IPS-18a (cell line): ENCODE measurements at regions not wholly inside any gene's neighbourhood (a gene's known extent, or its start where the extent isn't known, plus 50 kb on each side); places are given as distances from the start of the nearest gene placed in this dataset.

ENCODE experiments used
- H3K27ac ChIP-seq: one replicate; pipeline ENCODE4 v1.5.1; 2013; ENCODE audit warnings: low read length
- H3K27me3 ChIP-seq: one replicate; pipeline ENCODE4 v1.6.1; 2013; ENCODE audit warnings: mild to moderate bottlenecking, low read length; ENCODE audit not compliant: control insufficient read depth, insufficient read depth
- H3K36me3 ChIP-seq: one replicate; pipeline ENCODE4 v1.6.1; 2013; ENCODE audit warnings: low read depth, low read length; ENCODE audit not compliant: control insufficient read depth
- H3K4me1 ChIP-seq: one replicate; pipeline ENCODE4 v1.6.1; 2013; ENCODE audit warnings: low read depth, low read length; ENCODE audit not compliant: control insufficient read depth
- H3K4me3 ChIP-seq: one replicate; pipeline ENCODE4 v1.5.1; 2013; ENCODE audit warnings: low read length
- H3K9ac ChIP-seq: one replicate; pipeline ENCODE4 v1.6.1; 2013; ENCODE audit warnings: mild to moderate bottlenecking, low read length, moderate library complexity
- H3K9me3 ChIP-seq: one replicate; pipeline ENCODE4 v1.6.1; 2013; ENCODE audit warnings: low read depth, low read length; ENCODE audit not compliant: control insufficient read depth

DNA sequence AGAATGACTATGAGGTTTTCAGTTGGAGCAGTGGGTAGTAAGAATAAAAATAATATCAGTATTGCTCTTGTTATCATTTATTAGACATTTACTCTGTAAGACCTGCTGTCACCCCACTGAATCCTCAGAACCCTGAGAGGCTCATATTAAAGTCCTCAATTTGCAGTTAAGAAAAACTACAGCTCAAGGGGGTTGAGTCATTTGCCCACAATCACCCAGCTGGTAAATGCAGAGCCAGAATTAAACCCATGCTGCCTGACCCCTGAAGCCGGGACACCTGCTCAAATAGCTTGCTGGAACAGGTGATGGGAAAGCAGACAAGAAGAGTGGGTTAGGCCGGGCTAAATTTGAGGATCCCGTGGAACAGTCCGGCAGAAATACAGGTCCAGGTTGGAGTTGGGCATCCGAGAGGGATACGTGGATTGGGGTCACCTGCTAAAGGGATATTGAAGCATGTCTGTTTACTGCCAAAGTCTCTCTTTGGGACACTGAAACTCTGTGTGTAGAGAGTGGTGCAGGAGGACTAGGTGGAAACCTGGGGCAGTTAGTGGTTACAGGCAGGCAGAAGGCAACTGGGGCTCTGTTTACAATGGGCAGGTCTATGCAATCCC lies 344.1 kb downstream of the CDC5L start:
- no peaks in the 10 kb centered on the region for H3K9me3 ChIP-seq

GRCh38 chr6:44732243-44732642 lies 344.7 kb downstream of the CDC5L start:
- Histone ChIP-seq H3K4me3 (no peak overlapping the region), H3K27ac (no peak overlapping the region), H3K4me1 (no peaks in the 10 kb centered on the region), H3K36me3 (no peaks in the 10 kb centered on the region), H3K9ac (no peak overlapping the region), H3K9me3 (no peaks in the 10 kb centered on the region), H3K27me3 (no peaks in the 10 kb centered on the region)

More for the DNA sequence above, 344.1 kb downstream of the CDC5L start:
- Histone ChIP-seq H3K36me3 (no peaks in the 10 kb centered on the region), H3K9ac (no peak overlapping the region), H3K4me1 (no peaks in the 10 kb centered on the region), H3K27ac (no peak overlapping the region), H3K4me3 (no peak overlapping the region), H3K27me3 (no peaks in the 10 kb centered on the region)

GRCh38 chr6:44733126-44733525 lies 345.6 kb downstream of the CDC5L start:
- H3K9me3 ChIP-seq = no peaks in the 10 kb centered on the region
- H3K27ac ChIP-seq = no peak overlapping the region
- no peaks in the 10 kb centered on the region for H3K36me3 ChIP-seq
- H3K9ac ChIP-seq = no peak overlapping the region
- H3K27me3 ChIP-seq = no peaks in the 10 kb centered on the region
- no peaks in the 10 kb centered on the region for H3K4me1 ChIP-seq
- no peak overlapping the region for H3K4me3 ChIP-seq

GRCh38 chr6:44733868-44734267 lies 346.4 kb downstream of the CDC5L start:
- Histone ChIP-seq H3K9ac (no peak overlapping the region), H3K27ac (no peak overlapping the region), H3K9me3 (no peaks in the 10 kb centered on the region), H3K36me3 (no peaks in the 10 kb centered on the region), H3K27me3 (no peaks in the 10 kb centered on the region), H3K4me1 (peaks cover 5% of the 10 kb centered on the region), H3K4me3 (no peak overlapping the region)

DNA sequence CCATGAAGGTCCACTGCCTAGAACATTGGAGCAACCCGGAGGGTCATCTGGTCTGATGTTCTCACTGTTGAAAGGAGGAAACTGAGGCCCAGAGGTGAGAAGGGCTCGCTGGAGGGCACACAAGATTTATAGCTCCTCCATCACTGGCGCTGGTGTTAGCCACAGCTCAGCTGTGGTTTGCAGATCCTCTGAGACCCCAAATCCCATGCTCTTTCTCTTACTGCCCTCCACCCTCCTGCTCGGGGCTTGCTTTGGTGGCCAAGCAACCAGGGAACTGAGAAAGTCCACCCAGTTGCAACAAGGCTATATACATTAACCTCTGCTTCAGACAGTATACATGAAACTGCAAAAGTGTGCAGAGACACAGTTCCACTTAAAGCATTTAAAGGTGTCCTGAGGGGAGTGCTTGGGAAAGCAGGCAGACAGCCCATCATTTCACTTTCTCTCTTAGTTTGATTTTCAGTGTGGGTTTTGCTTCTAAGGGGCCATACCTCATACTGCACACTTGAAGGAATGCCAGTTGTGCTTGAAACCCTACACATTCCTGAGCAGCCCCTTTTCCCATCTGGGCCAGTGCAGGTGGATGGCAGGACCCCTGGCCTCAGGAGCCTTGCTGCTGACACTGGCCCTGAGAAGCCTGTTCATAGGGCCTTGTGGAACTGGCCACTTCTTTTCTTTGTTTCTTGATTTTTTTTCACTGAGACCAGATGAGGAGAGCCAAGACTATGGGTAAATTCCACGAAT lies 347.6 kb downstream of the CDC5L start:
- no peak overlapping the region for H3K4me3 ChIP-seq
- no peak overlapping the region for H3K9ac ChIP-seq
- no peaks in the 10 kb centered on the region for H3K27me3 ChIP-seq
- no peaks in the 10 kb centered on the region for H3K9me3 ChIP-seq
- H3K36me3 ChIP-seq = no peaks in the 10 kb centered on the region
- H3K4me1 ChIP-seq = peaks cover 8% of the 10 kb centered on the region
- no peak overlapping the region for H3K27ac ChIP-seq

GRCh38 chr6:44735630-44735963 lies 348.1 kb downstream of the CDC5L start:
- Histone ChIP-seq H3K36me3 (no peaks in the 10 kb centered on the region), H3K9me3 (no peaks in the 10 kb centered on the region), H3K4me3 (no peak overlapping the region), H3K27ac (no peak overlapping the region), H3K27me3 (no peaks in the 10 kb centered on the region), H3K4me1 (peaks cover 8% of the 10 kb centered on the region), H3K9ac (no peak overlapping the region)

- peaks cover 8% of the 10 kb centered on the region for H3K4me1 ChIP-seq
- H3K27me3 ChIP-seq = no peaks in the 10 kb centered on the region
- no peaks in the 10 kb centered on the region for H3K36me3 ChIP-seq
- no peaks in the 10 kb centered on the region for H3K9me3 ChIP-seq
- H3K9ac ChIP-seq = no peak overlapping the region
- no peak overlapping the region for H3K27ac ChIP-seq
- H3K4me3 ChIP-seq = no peak overlapping the region
These were observed 349.8 kb downstream of the CDC5L start for GRCh38 chr6:44737341-44737740.

DNA sequence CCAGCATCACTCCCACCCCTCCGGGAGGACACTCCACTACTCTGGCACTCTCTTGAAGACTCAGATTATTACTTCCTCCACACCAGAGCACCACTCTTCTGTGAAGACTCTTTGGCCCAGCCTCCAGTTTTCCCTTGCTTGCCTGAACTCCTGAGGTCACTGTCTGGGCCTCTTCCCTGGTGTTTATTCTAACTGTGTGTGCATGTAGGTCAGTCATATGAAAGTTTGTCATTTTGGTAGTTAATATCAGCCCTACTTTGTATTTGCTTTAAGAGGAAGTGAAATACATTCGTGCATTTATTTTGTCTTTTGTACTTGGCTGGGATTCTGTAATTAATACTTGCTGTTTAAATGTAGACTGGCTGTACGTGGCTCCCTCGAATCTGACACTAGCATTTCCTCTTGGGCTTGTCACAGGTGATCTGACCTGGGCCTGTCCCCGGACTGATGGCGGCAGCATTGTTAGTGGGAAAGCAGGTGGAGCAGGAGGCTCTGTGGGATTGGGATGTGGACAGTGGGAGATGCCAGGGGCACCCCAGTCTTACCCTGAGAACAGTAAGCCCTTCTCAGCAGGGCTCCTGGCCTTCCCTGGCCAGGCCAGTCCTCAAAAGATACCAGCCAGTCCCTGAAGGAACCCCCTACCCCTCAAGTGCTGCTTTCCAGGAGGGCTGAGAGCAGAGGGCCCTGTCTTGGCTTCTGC lies 350.5 kb downstream of the CDC5L start:
- H3K27ac ChIP-seq = no peak overlapping the region
- H3K36me3 ChIP-seq = no peaks in the 10 kb centered on the region
- H3K9ac ChIP-seq = no peak overlapping the region
- no peaks in the 10 kb centered on the region for H3K9me3 ChIP-seq
- H3K27me3 ChIP-seq = no peaks in the 10 kb centered on the region
- peaks cover 8% of the 10 kb centered on the region for H3K4me1 ChIP-seq
- no peak overlapping the region for H3K4me3 ChIP-seq

DNA sequence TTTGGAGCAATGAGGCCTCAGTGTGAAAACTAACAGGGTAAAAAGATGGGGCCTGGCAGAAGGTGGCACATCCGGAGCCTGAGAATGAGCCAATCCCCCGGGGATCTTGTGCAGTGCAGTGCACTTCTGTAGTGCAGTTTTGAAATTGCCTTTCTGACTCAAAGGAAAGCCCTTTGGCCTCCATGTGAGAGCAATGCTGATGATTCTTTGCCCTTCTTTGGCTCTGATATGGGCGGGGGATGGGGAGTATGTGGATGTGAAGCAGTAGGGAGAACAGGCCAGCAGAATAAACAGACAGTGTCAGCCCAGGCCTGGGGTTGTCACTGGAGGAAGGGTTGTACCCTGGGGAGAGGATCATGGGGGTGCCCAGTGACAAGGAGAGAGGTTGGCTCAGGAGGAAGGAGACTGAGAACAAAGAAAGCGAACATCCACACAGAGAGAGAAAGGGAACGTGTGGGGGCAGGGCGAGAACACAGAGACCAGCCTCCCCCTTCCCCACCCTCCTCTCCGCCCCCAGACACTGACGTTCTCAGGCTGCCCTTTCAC lies 351.2 kb downstream of the CDC5L start:
- no peak overlapping the region for H3K9ac ChIP-seq
- no peaks in the 10 kb centered on the region for H3K9me3 ChIP-seq
- H3K4me3 ChIP-seq = no peak overlapping the region
- H3K36me3 ChIP-seq = no peaks in the 10 kb centered on the region
- H3K4me1 ChIP-seq = peaks cover 8% of the 10 kb centered on the region
- no peak overlapping the region for H3K27ac ChIP-seq
- H3K27me3 ChIP-seq = no peaks in the 10 kb centered on the region

- Histone ChIP-seq H3K36me3 (no peaks in the 10 kb centered on the region), H3K4me3 (no peak overlapping the region), H3K4me1 (peaks cover 8% of the 10 kb centered on the region), H3K9me3 (peaks cover under 1% of the 10 kb centered on the region), H3K27me3 (no peaks in the 10 kb centered on the region), H3K27ac (no peak overlapping the region), H3K9ac (no peak overlapping the region)
These were observed 351.7 kb downstream of the CDC5L start for GRCh38 chr6:44739181-44739580.

GRCh38 chr6:44740566-44741120 lies 353.1 kb downstream of the CDC5L start:
- Histone ChIP-seq H3K9me3 (peaks cover 6% of the 10 kb centered on the region), H3K4me3 (no peak overlapping the region), H3K36me3 (no peaks in the 10 kb centered on the region), H3K27ac (no peak overlapping the region), H3K27me3 (no peaks in the 10 kb centered on the region), H3K4me1 (peaks cover 8% of the 10 kb centered on the region), H3K9ac (no peak overlapping the region)
